ENCODE measurements at regions not wholly inside any gene's neighbourhood (a gene's known extent, or its start where the extent isn't known, plus 50 kb on each side); places are given as distances from the start of the nearest gene placed in this dataset.

DNA sequence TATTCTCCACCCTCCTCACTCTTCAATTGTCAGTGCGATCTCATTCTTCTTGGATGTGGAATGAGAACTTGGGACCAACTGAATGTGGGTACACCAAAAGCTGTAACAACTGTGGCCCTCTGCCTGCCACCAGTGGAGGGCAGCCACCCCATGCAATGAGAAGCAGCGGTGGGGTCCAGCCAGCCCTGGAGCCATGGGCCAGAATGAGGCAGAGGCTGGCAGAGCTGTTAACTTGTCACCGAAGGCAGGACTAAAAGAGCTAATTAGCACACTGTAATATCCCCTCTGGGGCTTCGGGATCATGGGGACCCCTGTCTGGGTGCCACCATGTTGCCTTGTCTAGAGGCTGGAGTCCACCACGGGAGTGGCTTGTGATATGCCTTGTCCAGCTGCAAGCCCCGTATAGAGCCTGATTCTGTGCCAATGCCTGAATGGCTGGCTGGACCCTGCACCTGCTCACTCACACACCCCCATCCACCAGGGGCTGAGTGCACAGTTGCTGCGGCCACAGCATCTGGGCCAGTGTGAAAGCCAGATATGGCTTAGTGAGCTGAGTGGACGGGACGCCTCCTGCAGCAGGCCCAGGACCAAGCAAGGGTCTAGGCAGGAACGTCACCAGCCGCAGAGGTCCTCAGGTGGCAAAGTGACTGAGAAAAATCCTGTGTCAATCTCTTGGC, 680.5 kb downstream of the DSC3 start:
- no peak overlapping the region for H3K4me3 Mint-ChIP-seq (ENCODE audit: unreplicated experiment)
- DNase-seq (ENCODE audit: unreplicated experiment) = no peak
- TF ChIP-seq, protein P1, sequence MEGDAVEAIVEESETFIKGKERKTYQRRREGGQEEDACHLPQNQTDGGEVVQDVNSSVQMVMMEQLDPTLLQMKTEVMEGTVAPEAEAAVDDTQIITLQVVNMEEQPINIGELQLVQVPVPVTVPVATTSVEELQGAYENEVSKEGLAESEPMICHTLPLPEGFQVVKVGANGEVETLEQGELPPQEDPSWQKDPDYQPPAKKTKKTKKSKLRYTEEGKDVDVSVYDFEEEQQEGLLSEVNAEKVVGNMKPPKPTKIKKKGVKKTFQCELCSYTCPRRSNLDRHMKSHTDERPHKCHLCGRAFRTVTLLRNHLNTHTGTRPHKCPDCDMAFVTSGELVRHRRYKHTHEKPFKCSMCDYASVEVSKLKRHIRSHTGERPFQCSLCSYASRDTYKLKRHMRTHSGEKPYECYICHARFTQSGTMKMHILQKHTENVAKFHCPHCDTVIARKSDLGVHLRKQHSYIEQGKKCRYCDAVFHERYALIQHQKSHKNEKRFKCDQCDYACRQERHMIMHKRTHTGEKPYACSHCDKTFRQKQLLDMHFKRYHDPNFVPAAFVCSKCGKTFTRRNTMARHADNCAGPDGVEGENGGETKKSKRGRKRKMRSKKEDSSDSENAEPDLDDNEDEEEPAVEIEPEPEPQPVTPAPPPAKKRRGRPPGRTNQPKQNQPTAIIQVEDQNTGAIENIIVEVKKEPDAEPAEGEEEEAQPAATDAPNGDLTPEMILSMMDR (IDR thresholded peaks at IDR 0.05; ENCODE audit: unreplicated experiment) = no peak
- H3K27ac Mint-ChIP-seq (ENCODE audit: low read depth, unreplicated experiment) = no peak overlapping the region
- H3K4me1 Mint-ChIP-seq (ENCODE audit: insufficient read depth, unreplicated experiment) = peaks cover 15% of the 10 kb centered on the region
- intact Hi-C loops (cut with micrococcal nuclease) = no loop called here
- H3K27me3 Mint-ChIP-seq (ENCODE audit: insufficient read depth, unreplicated experiment) = no peaks in the 10 kb centered on the region
- POLR2A ChIA-PET = no interaction called here
- H3K36me3 Mint-ChIP-seq (ENCODE audit: insufficient read depth, unreplicated experiment) = no peaks in the 10 kb centered on the region
- no peaks in the 10 kb centered on the region for H3K9me3 Mint-ChIP-seq (ENCODE audit: unreplicated experiment)
- CTCF ChIA-PET = interaction anchor here (0.7 kb wide), 1 partner anchor 1325 kb away, joined by 6 read pairs; no protein-coding TSS in a partner anchor
- no TSS peak for BruUV-seq (replicated peaks)

DNA sequence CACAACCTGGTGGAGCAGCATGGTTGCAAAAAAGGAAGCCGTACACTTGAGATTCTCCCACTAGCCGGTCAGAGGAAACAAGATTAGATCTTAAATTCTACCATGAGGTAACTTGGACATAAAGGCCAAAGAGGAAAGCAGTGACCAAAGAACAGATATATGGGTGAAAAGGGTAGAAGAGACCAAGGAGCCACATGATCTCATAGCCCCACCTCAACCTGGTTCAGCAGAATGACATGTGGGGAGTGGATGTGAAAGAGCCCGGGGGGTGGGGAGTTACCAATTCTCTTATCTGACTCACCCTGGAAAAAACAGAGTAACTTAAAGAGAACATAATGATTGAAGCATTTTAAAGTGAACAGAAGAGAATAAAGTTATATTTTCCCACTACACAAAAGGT, 683.0 kb downstream of the DSC3 start:
- CTCF ChIA-PET = no interaction called here
- H3K4me1 Mint-ChIP-seq (ENCODE audit: insufficient read depth, unreplicated experiment) = peaks cover 15% of the 10 kb centered on the region
- DNase-seq (ENCODE audit: unreplicated experiment) = peak; percentile 67
- BruUV-seq (replicated peaks) = no TSS peak
- no peak overlapping the region for H3K4me3 Mint-ChIP-seq (ENCODE audit: unreplicated experiment)
- H3K9me3 Mint-ChIP-seq (ENCODE audit: unreplicated experiment) = no peaks in the 10 kb centered on the region
- POLR2A ChIA-PET = no interaction called here
- H3K36me3 Mint-ChIP-seq (ENCODE audit: insufficient read depth, unreplicated experiment) = no peaks in the 10 kb centered on the region
- H3K27ac Mint-ChIP-seq (ENCODE audit: low read depth, unreplicated experiment) = no peak overlapping the region
- intact Hi-C loops (cut with micrococcal nuclease) = no loop called here
- TF ChIP-seq, protein P1 (IDR thresholded peaks at IDR 0.05; ENCODE audit: unreplicated experiment) = no peak
- no peaks in the 10 kb centered on the region for H3K27me3 Mint-ChIP-seq (ENCODE audit: insufficient read depth, unreplicated experiment)

DNA sequence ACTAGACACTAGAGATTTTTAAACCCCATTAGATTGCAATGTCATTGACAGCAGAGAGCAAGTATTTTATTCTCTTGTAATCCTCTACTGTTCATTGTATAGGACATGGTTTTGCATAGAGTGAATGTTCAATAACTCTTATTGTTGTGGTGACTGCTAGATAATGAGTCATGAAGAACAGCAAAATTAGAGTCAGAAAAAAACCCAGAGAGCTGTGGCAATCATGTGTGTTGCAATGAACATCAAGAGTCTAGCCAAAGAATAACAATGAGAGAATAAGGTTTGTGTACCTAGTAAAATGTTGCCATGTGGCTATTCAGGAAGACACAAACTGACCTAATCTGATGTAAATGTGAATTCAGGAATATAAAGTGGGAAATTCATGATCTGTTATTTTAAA, 684.0 kb downstream of the DSC3 start:
- H3K27me3 Mint-ChIP-seq (ENCODE audit: insufficient read depth, unreplicated experiment) = no peaks in the 10 kb centered on the region
- H3K4me1 Mint-ChIP-seq (ENCODE audit: insufficient read depth, unreplicated experiment) = peaks cover 15% of the 10 kb centered on the region
- no peak overlapping the region for H3K4me3 Mint-ChIP-seq (ENCODE audit: unreplicated experiment)
- H3K27ac Mint-ChIP-seq (ENCODE audit: low read depth, unreplicated experiment) = no peak overlapping the region
- TF ChIP-seq, protein P1 (IDR thresholded peaks at IDR 0.05; ENCODE audit: unreplicated experiment) = no peak
- no peaks in the 10 kb centered on the region for H3K9me3 Mint-ChIP-seq (ENCODE audit: unreplicated experiment)
- intact Hi-C loops (cut with micrococcal nuclease) = no loop called here
- no peaks in the 10 kb centered on the region for H3K36me3 Mint-ChIP-seq (ENCODE audit: insufficient read depth, unreplicated experiment)
- DNase-seq (ENCODE audit: unreplicated experiment) = peak; percentile 95
- ChIA-PET CTCF (no interaction called here), POLR2A (no interaction called here)
- BruUV-seq (replicated peaks) = no TSS peak

DNA sequence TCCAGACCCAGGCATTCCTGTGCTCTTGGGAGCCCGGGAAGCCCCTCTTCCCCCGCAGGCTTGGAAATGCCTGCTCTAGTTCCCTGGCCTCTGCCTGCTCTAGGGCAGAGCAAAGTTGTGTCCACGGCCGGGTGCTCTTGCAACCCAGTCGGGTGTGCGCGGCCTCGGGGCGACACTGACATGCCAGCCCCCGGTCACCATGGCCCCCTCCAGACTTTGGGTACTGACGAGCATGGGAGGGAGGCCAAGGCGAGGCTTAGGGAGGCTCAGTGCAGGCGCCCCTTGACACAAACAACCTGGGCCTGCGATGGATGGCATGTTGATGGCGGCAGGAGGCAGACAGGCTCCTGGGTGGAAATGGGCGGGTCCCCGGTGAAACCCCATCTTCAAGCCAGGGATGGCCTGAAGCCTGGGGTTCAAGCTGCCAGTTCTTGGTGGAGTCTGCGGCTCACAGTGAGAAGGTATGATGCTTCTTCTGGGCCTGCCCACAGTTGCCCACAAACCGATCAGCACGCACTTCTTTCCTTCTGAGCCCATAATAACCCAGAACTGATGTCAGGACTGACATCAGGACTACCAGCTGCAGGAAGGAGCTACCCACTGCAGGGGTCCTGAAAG, 689.9 kb downstream of the DSC3 start:
- TF ChIP-seq, protein P1 (IDR thresholded peaks at IDR 0.05; ENCODE audit: unreplicated experiment) = no peak

More for the DNA sequence above, 689.9 kb downstream of the DSC3 start:
- intact Hi-C loops (cut with micrococcal nuclease) = no loop called here
- no peak for DNase-seq (ENCODE audit: unreplicated experiment)
- Mint-ChIP-seq H3K4me3 (ENCODE audit: unreplicated experiment) (no peak overlapping the region), H3K36me3 (ENCODE audit: insufficient read depth, unreplicated experiment) (no peaks in the 10 kb centered on the region), H3K4me1 (ENCODE audit: insufficient read depth, unreplicated experiment) (no peaks in the 10 kb centered on the region), H3K27me3 (ENCODE audit: insufficient read depth, unreplicated experiment) (no peaks in the 10 kb centered on the region), H3K9me3 (ENCODE audit: unreplicated experiment) (peaks cover 9% of the 10 kb centered on the region), H3K27ac (ENCODE audit: low read depth, unreplicated experiment) (no peak overlapping the region)
- BruUV-seq (replicated peaks) = no TSS peak
- ChIA-PET POLR2A (no interaction called here), CTCF (no interaction called here)

All from MCF 10A (cell line).